Transverse colon (tissue), 4 donors: ENCODE measurements at regions not wholly inside any gene's neighbourhood (a gene's known extent, or its start where the extent isn't known, plus 50 kb on each side); places are given as distances from the start of the nearest gene placed in this dataset.

Experiments
- DNase-seq: peaks from one replicate; pipeline ENCODE4 v3.0.0-alpha.2; 2019
- H3K27ac ChIP-seq, 4 donors: fragments of 200-600 bp; sonication (generic); 2 replicates each; pipeline ENCODE4 v1.5.1; 2016 to 2018; ENCODE audit warnings: inconsistent platforms in 4 of 4
- H3K27me3 ChIP-seq: fragments of 200-600 bp; sonication (generic); 2 replicates; pipeline ENCODE4 v1.5.1; 2017; ENCODE audit warnings: inconsistent platforms
- H3K36me3 ChIP-seq, 4 donors: fragments of 200-600 bp; sonication (generic); 2 replicates each; pipeline ENCODE4 v1.5.1; 2017 to 2019; ENCODE audit warnings: inconsistent platforms in 4 of 4
- H3K4me1 ChIP-seq, 4 donors: fragments of 200-600 bp; sonication (generic); 2 replicates each; pipeline ENCODE4 v1.5.1; 2017 to 2020; ENCODE audit warnings: inconsistent platforms in 4 of 4
- H3K4me3 ChIP-seq, 4 donors: fragments of 200-600 bp; sonication (generic); 1 replicate in 1 of 4; 2 replicates in 3 of 4; pipeline versions ENCODE4 v1.5.1 to v1.6.1; 2017 to 2019; ENCODE audit warnings: inconsistent platforms in 4 of 4
- H3K9me3 ChIP-seq, 2 donors: fragments of 200-600 bp; sonication (generic); 2 replicates each; pipeline ENCODE4 v1.5.1; 2017 to 2019; ENCODE audit warnings: inconsistent platforms in 2 of 2
- EP300 ChIP-seq: sonication (generic); formaldehyde crosslinking; IDR thresholded peaks from one replicate; pipeline ENCODE4 v1.6.1; 2017; ENCODE audit warnings: antibody characterized with exemption, low read depth
- POLR2A ChIP-seq: fragments of 450-650 bp; IDR thresholded peaks from one replicate; pipeline ENCODE4 v1.6.1; 2016; ENCODE audit warnings: antibody characterized with exemption, mild to moderate bottlenecking, moderate library complexity
- POLR2AphosphoS5 ChIP-seq, 3 donors: sonication (generic); formaldehyde crosslinking; IDR thresholded peaks; one replicate each; pipeline ENCODE4 v1.6.1; 2016; ENCODE audit warnings: antibody characterized with exemption in 3 of 3
- WGBS, 2 donors: methylation state at CpG; one replicate each; pipeline ENCODE4 v1.1.5; 2018; ENCODE audit warnings: low coverage in 1 of 2; 5-methylcytosine and 5-hydroxymethylcytosine counted together
- in situ Hi-C, 4 donors: fragments of 200-750 bp; cut with MboI; loops; one replicate each; pipeline versions ENCODE4 v1.15.0 to v1.15.1; 2017; ENCODE audit warnings: low sequenced_read_pairs in 3 of 4, low pct_ligation_motif_present in 1 of 4, low pct_unique_long_range_greater_than_20kb in 1 of 4
- intact Hi-C: fragments of 100-400 bp; cut with DNase I; formaldehyde crosslinking; loops from one replicate; pipeline ENCODE4 v1.15.1; 2023; ENCODE audit warnings: low total_unique reads
- TF ChIP-seq, protein P1 (sequence below), 5 experiments: fragments of 200-600 bp in 3 of 5; fragments of 450-650 bp in 2 of 5; sonication (generic) in 3 of 5; IDR thresholded peaks; 1 replicate in 2 of 5; 2 replicates in 3 of 5; pipeline ENCODE4 v1.5.1; 2016 to 2017; ENCODE audit warnings: antibody characterized with exemption in 5 of 5, inconsistent platforms in 3 of 5, mild to moderate bottlenecking in 2 of 5, moderate library complexity in 1 of 5

DNA sequence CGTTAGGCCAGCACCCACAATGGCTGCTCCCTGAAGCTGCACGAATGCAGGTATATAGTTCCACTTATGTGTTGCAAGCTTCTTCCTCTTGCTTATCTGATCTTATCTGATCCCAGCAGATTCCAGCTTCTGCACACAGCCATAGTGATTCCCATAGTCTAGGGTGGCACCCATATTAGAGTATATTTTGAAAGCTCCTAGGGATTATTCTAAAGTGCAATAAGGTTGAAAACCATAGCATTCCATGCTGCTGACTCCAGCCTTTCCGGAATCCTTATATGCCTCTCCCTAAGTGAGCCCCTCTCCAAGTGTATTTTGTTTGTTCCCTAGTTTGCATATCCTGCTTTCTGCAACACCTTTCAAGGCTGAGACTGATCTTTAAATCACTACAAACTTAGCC lies 432.0 kb downstream of the SETD4 start:
- Histone ChIP-seq H3K27ac (no peak overlapping the region), H3K4me1 (no peaks in the 10 kb centered on the region), H3K27me3 (peaks cover 4% of the 10 kb centered on the region), H3K36me3 (no peaks in the 10 kb centered on the region), H3K4me3 (no peak overlapping the region), H3K9me3 (no peaks in the 10 kb centered on the region)
- no peak for DNase-seq
- no peak for TF ChIP-seq POLR2A
- TF ChIP-seq POLR2AphosphoS5 (IDR thresholded peaks at IDR 0.05), result no peak
- no peak for TF ChIP-seq EP300
- TF ChIP-seq, protein P1, sequence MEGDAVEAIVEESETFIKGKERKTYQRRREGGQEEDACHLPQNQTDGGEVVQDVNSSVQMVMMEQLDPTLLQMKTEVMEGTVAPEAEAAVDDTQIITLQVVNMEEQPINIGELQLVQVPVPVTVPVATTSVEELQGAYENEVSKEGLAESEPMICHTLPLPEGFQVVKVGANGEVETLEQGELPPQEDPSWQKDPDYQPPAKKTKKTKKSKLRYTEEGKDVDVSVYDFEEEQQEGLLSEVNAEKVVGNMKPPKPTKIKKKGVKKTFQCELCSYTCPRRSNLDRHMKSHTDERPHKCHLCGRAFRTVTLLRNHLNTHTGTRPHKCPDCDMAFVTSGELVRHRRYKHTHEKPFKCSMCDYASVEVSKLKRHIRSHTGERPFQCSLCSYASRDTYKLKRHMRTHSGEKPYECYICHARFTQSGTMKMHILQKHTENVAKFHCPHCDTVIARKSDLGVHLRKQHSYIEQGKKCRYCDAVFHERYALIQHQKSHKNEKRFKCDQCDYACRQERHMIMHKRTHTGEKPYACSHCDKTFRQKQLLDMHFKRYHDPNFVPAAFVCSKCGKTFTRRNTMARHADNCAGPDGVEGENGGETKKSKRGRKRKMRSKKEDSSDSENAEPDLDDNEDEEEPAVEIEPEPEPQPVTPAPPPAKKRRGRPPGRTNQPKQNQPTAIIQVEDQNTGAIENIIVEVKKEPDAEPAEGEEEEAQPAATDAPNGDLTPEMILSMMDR (IDR thresholded peaks at IDR 0.05), result no peak
- in situ Hi-C loops, result no loop called here
- 67 to 74% methylated on average over 2 to 3 of the region's 3 CpGs for WGBS, 2 donors
- intact Hi-C loops, result no loop called here

DNA sequence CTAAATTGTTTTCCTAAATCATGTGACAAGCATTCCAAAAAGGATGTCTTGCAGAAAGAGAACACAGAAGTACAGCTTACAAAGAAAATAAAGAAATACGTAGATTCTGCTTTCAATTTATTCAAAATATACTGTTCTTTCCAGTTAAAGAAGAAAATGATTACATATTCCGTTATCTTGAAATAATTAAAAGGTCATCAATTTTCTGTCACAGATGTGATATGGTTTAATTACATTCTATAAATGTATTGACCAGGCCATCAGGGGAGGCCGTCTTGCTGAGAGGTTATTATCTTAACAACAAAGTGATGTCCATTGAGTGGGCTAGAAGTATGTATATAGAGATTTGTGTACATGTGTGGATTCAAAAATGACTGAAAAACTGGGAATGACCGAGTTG lies 432.9 kb downstream of the SETD4 start:
- no peak overlapping the region for H3K27ac ChIP-seq
- peaks cover 4% of the 10 kb centered on the region for H3K27me3 ChIP-seq
- no peak overlapping the region for H3K4me3 ChIP-seq
- intact Hi-C loops (no loop called here), in situ Hi-C loops (no loop called here)
- DNase-seq, result no peak
- 84 to 85% methylated on average over 4 of the region's 4 CpGs for WGBS, 2 donors
- TF ChIP-seq, protein P1 (IDR thresholded peaks at IDR 0.05), result no peak
- TF ChIP-seq POLR2A (no peak), POLR2AphosphoS5 (IDR thresholded peaks at IDR 0.05) (no peak), EP300 (no peak)
- no peaks in the 10 kb centered on the region for H3K4me1 ChIP-seq
- no peaks in the 10 kb centered on the region for H3K36me3 ChIP-seq
- H3K9me3 ChIP-seq, result no peaks in the 10 kb centered on the region

DNA sequence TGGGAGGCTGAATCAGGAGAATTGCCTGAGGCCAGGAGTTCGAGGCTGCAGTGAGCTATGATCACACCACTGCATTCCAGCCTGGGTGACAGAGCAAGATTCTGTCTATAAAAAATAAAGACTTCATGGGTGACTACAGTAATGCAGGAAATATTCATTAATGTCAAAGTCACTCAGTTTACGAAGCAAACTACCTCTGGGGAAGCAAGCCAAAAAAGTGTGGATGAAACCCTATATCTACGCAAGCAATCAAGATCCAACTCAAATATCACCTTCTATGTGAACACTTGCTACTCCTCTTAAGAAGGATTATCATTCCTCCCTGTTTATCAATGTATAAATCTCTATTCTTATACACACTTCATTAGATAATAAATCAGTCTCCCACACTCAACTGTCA lies 434.8 kb downstream of the SETD4 start:
- no peak overlapping the region for H3K4me3 ChIP-seq
- WGBS, 2 donors, result 75 to 81% methylated on average over 3 of the region's 3 CpGs
- intact Hi-C loops (no loop called here), in situ Hi-C loops (no loop called here)
- TF ChIP-seq EP300, result no peak
- TF ChIP-seq POLR2AphosphoS5 (IDR thresholded peaks at IDR 0.05), result no peak
- H3K27me3 ChIP-seq, result peaks cover 4% of the 10 kb centered on the region
- no peaks in the 10 kb centered on the region for H3K4me1 ChIP-seq
- H3K9me3 ChIP-seq, result no peaks in the 10 kb centered on the region
- H3K36me3 ChIP-seq, result no peaks in the 10 kb centered on the region
- DNase-seq, result no peak
- no peak overlapping the region for H3K27ac ChIP-seq

DNA sequence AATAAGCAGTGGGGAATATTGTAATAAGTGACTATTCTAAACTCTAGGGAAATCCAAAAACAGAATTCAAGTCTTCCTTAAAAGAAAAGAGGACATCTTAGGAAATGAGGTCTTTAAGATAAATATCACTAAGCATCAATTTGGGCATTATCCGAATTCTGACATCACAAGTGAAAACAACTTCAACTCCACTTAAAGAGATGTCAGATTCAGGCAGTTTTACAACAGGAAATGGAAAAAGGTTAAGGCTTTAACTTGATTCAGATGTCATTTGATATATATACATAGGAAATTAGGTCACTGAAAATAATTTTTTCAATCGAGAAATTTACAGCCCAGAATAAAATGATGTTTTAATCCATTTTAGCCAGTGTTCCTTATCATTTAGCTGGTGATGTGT lies 435.4 kb downstream of the SETD4 start:
- DNase-seq, result no peak
- Histone ChIP-seq H3K4me1 (no peaks in the 10 kb centered on the region), H3K4me3 (no peak overlapping the region), H3K27me3 (peaks cover 4% of the 10 kb centered on the region), H3K27ac (no peak overlapping the region), H3K36me3 (no peaks in the 10 kb centered on the region), H3K9me3 (no peaks in the 10 kb centered on the region)
- WGBS, 2 donors, result 35 to 41% methylated on average over 2 of the region's 2 CpGs
- no peak for TF ChIP-seq EP300
- TF ChIP-seq, protein P1 (IDR thresholded peaks at IDR 0.05), result no peak
- TF ChIP-seq POLR2AphosphoS5 (IDR thresholded peaks at IDR 0.05), result no peak
- no peak for TF ChIP-seq POLR2A
- intact Hi-C loops, result no loop called here
- in situ Hi-C loops, result no loop called here

DNA sequence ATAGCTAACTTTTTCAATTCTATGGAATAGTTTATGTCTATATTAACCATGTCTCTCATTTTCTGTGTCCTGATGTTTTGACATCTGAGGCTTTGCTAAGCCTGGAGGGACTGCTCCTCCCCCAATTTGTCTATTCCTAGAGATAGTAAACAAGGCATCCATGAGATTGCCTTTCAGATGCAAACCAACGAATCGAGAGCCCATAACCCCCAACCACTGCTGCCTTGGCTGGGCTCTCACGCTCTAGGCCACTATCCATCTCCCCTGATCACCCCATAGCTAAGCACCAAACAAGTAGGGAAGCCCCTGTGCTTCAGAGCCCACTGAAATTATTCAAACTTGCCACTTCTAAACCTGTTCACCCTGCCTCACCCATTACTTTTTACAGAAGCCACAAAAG lies 437.7 kb downstream of the SETD4 start:
- Histone ChIP-seq H3K27me3 (peaks cover 4% of the 10 kb centered on the region), H3K4me3 (no peak overlapping the region), H3K4me1 (no peaks in the 10 kb centered on the region), H3K27ac (no peak overlapping the region), H3K9me3 (no peaks in the 10 kb centered on the region), H3K36me3 (no peaks in the 10 kb centered on the region)
- intact Hi-C loops, result no loop called here
- TF ChIP-seq POLR2A (no peak), EP300 (no peak), POLR2AphosphoS5 (IDR thresholded peaks at IDR 0.05) (no peak)
- TF ChIP-seq, protein P1 (IDR thresholded peaks at IDR 0.05), result no peak
- in situ Hi-C loops, result no loop called here
- no peak for DNase-seq
- 73% methylated on average over 3 of the region's 3 CpGs; no CpG with 5 or more reads in 1 of the 2 donors for WGBS, 2 donors
